Gastrocnemius medialis (tissue), 4 donors: ENCODE measurements at regions not wholly inside any gene's neighbourhood (a gene's known extent, or its start where the extent isn't known, plus 50 kb on each side); places are given as distances from the start of the nearest gene placed in this dataset.

Experiments
- CTCF ChIP-seq, 5 experiments: fragments of 450-650 bp in 3 of 5; fragments of 200-600 bp in 2 of 5; sonication (generic) in 2 of 5; IDR thresholded peaks in 4 of 5; conservative IDR thresholded peaks in 1 of 5; 1 replicate in 4 of 5; 2 replicates in 1 of 5; pipeline ENCODE4 v1.5.1; 2016 to 2019; ENCODE audit warnings: antibody characterized with exemption in 5 of 5, mild to moderate bottlenecking in 3 of 5, moderate library complexity in 3 of 5
- POLR2A ChIP-seq, 2 donors: fragments of 450-650 bp; IDR thresholded peaks; one replicate each; pipeline ENCODE4 v1.6.1; 2017; ENCODE audit warnings: antibody characterized with exemption in 2 of 2, mild to moderate bottlenecking in 2 of 2, moderate library complexity in 2 of 2

- TF ChIP-seq CTCF (IDR thresholded peaks at IDR 0.05 in 4 of 5, conservative IDR thresholded peaks at IDR 0.05 in 1 of 5) = no peak
- no peak for TF ChIP-seq POLR2A (IDR thresholded peaks at IDR 0.05)
Observed at GRCh38 chr2:236811062-236811656, 241.5 kb downstream of the ACKR3 start.
